BLaER1 treated with 17β-estradiol and CSF1 and Interleukin-3, amounts not matched to agents 10 nM and 100 nM (cell line): ENCODE measurements at regions not wholly inside any gene's neighbourhood (a gene's known extent, or its start where the extent isn't known, plus 50 kb on each side); places are given as distances from the start of the nearest gene placed in this dataset.
"Not testable (repeated sequence)": the region's sequence is repeated elsewhere in the genome, so short reads cannot be mapped to it uniquely, and the experiment has no call there.

ENCODE experiments used
- H3K27ac ChIP-seq, 11 experiments: shearing (Covaris generic); formaldehyde crosslinking; 2 replicates each; pipeline ENCODE4 v1.8.1; 2022
- H3K27me3 ChIP-seq, 11 experiments: shearing (Covaris generic); formaldehyde crosslinking; 2 replicates each; pipeline ENCODE4 v1.8.1; 2022
- H3K36me3 ChIP-seq, 11 experiments: shearing (Covaris generic); formaldehyde crosslinking; 2 replicates each; pipeline ENCODE4 v1.8.1; 2022
- H3K4me1 ChIP-seq, 10 experiments: shearing (Covaris generic); formaldehyde crosslinking; 2 replicates each; pipeline ENCODE4 v1.8.1; 2022
- H3K4me2 ChIP-seq, 11 experiments: shearing (Covaris generic); formaldehyde crosslinking; 2 replicates each; pipeline ENCODE4 v1.8.1; 2022
- H3K4me3 ChIP-seq, 10 experiments: shearing (Covaris generic); formaldehyde crosslinking; 2 replicates each; pipeline ENCODE4 v1.8.1; 2022
- H3K9ac ChIP-seq, 11 experiments: shearing (Covaris generic); formaldehyde crosslinking; 2 replicates each; pipeline ENCODE4 v1.8.1; 2022
- H3K9me3 ChIP-seq, 11 experiments: shearing (Covaris generic); formaldehyde crosslinking; replicated peaks in 1 of 11; 2 replicates each; pipeline ENCODE4 v1.8.1; 2022
- H4K20me1 ChIP-seq, 11 experiments: shearing (Covaris generic); formaldehyde crosslinking; 2 replicates each; pipeline ENCODE4 v1.8.1; 2022
- Cebpa-rat ChIP-seq, 11 experiments: shearing (Covaris generic); IDR thresholded peaks; 2 replicates each; pipeline ENCODE4 v1.8.1; 2022

DNA sequence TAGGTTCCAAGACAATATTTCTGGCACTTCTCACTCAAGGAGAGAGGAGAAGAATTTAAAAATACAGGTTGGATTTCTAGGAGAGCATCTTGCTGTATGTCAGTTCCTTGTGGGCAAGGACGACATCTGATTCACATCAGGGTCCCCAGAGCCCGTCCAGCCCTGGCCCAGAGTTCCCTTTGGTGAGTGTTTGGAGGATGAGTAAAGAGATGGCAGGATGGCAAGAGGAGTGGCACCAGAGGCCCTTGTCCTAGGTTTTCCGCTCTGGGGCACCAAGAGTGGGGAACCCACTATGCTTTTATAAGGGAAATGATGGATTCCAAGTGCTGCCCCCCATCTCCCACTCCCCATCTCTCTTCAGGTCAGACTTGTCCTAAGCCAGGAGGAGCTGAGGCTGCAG, 181.8 kb downstream of the TBC1D2B start:
- H3K4me2 ChIP-seq = peak overlapping the region; percentile 44 to 99 (median 55)
- 0 out of 22 replicates have a peak overlapping the region, but pooled peaks of 1 of the 11 experiments have one; percentile 23 for H3K9ac ChIP-seq
- H3K27ac ChIP-seq = peak overlapping the region in 4 of 11 experiments; percentile 1 to 26 (median 13); a peak in 1 of 22 replicates

DNA sequence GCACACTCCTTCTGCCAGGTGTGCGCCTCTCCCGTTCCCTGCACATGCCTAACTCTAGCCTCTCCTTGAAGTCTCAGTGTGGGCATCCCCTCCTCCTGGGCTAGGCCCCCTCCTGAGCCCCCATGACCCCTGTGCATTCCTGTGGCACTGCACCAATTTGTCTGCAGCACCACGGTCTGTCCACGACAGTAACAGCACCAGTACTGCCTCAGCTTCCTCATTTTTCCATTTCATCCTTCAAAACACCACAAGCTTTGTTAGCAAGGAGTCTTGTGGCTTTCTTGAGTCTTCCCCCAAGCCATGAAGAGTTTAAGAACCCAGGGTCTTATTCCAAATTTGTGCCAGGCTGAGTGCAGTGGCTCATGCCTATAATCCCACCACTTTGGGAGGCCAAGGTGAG, 182.4 kb downstream of the TBC1D2B start:
- H3K27me3 ChIP-seq, H3K9me3 ChIP-seq, H3K36me3 ChIP-seq, H4K20me1 ChIP-seq, H3K4me3 ChIP-seq: not testable (repeated sequence)
- peaks cover 43 to 61% (median 57%) of the 10 kb centered on the region in 10 experiments for H3K4me1 ChIP-seq
- 0 out of 22 replicates have a peak overlapping the region, but pooled peaks of 3 of the 11 experiments have one; percentile 1 to 26 (median 22) for H3K27ac ChIP-seq
- H3K4me2 ChIP-seq = peak overlapping the region; percentile 44 to 99 (median 55)
- 0 out of 22 replicates have a peak overlapping the region, but pooled peaks of 2 of the 11 experiments have one; percentile 6 to 23 for H3K9ac ChIP-seq

More for the DNA sequence above, 181.8 kb downstream of the TBC1D2B start:
- Histone ChIP-seq H3K36me3 (no peaks in the 10 kb centered on the region), H3K4me3 (no peak overlapping the region), H3K4me1 (peaks cover 37 to 55% (median 52%) of the 10 kb centered on the region in 10 experiments), H3K27me3 (no peaks in the 10 kb centered on the region), H3K9me3 (no peaks in the 10 kb centered on the region), H4K20me1 (peaks cover 0 to 3% (median 0%) of the 10 kb centered on the region in 11 experiments; a peak in 2 of 22 replicates)
- no peak for TF ChIP-seq Cebpa-rat (IDR thresholded peaks at IDR 0.05)

DNA sequence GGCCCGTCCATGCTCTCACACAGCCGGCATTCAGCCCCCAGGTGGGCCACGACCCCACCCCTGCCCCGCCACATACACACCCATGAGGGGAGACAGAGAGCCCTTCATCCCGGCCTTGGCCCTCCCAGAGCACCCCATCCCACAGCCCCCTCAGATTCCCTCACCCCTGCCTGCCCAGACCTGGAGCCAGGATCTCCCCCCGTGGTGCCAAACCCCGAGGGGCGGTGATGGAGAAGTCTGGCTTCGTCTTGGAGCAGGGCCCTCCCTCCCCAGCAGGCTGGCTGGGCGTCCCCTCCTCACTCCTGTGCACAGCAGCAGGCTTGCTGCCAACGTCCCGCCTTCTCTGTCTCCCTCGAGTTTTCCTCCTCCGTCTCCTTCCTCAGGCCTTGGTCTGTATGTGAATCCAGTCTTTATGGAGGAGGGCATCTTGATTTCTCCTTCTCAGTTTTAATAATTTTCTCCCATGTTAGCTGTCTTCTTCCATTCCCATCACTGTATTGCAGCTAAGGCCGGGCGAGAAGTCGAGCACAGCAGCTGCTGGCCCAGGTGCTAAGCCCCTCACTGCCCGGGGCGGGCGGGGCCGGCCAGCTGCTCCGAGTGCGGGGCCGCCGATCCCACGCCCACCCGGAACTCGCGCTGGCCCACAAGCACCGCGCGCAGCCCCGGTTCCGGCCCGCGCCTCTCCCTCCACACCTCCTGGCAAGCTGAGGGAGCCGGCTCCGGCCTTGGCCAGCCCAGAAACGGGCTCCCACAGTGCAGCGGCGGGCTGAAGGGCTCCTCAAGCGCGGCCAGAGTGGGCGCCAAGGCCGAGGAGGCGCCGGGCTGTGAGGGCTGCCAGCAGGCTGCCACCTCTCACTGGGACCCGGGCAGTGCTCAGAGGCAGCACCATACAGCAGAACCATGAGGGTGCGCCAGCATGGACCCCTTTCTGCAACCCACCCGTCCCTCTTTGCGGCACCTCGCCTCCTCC, 183.6 kb downstream of the TBC1D2B start:
- H3K27me3 ChIP-seq = not testable (repeated sequence)

DNA sequence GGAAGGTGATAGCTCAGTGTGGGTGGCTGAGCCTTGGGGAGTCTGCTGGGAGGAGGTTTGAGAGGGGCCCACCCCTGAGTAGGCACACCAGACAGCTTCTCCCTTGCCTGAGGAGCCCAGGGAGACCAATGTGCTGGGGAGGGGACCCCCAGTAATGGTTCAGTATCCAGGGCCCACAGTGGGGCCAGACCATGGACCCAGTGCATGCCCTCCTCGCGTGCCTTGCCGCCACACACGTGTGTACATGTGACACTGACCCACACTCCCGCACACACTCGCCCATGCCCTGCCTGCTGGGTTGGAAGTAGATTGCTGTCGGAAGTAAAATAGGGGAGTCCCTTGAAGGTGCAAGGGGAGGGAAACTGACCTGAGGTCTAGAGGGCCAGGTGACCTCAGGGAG, 184.3 kb downstream of the TBC1D2B start:
- H3K4me3 ChIP-seq, H3K36me3 ChIP-seq, H3K9me3 ChIP-seq, H3K27me3 ChIP-seq, H4K20me1 ChIP-seq: not testable (repeated sequence)
- Histone ChIP-seq H3K9ac (peak overlapping the region in 5 of 11 experiments; percentile 13 to 90 (median 23); a peak in 3 of 22 replicates), H3K4me2 (peak overlapping the region; percentile 19 to 99 (median 96); a peak in 20 of 22 replicates), H3K27ac (peak overlapping the region in 7 of 11 experiments; percentile 43 to 98 (median 95); a peak in 12 of 22 replicates), H3K4me1 (peaks cover 58 to 76% (median 71%) of the 10 kb centered on the region in 10 experiments)

More for the DNA sequence above, 183.6 kb downstream of the TBC1D2B start:
- Histone ChIP-seq H3K27ac (peak overlapping the region in 6 of 11 experiments; percentile 88 to 98 (median 96); a peak in 10 of 22 replicates), H3K4me2 (peak overlapping the region; percentile 29 to 99 (median 96); a peak in 21 of 22 replicates), H3K9ac (peak overlapping the region in 5 of 11 experiments; percentile 13 to 39 (median 23); a peak in 1 of 22 replicates), H3K4me1 (peaks cover 55 to 73% (median 69%) of the 10 kb centered on the region in 10 experiments)
- H3K36me3 ChIP-seq, H4K20me1 ChIP-seq, H3K4me3 ChIP-seq, H3K9me3 ChIP-seq: not testable (repeated sequence)

DNA sequence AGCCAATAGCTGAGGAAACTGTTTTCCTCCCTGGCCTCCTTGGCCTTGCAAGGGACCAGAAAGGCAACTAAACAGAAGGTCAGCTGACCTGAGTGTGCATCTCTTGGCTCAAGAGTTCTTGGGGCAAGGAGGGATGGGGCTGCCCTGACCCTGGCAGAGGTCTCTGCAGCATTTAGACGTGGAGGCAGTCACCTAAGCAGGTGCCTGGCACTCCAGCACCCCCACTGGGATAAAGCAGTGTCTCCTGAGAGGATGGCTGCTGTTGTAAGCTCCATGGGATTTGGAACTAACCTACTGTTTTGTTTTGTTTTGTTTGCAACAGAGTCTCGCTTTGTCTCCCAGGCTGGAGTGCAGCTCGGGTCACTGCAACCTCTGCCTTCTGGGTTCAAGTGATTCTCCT, 185.2 kb downstream of the TBC1D2B start:
- Histone ChIP-seq H3K4me2 (peak overlapping the region; percentile 88 to 99 (median 96)), H4K20me1 (peaks cover 0 to 3% (median 0%) of the 10 kb centered on the region in 11 experiments; a peak in 2 of 22 replicates), H3K4me3 (0 out of 20 replicates have a peak overlapping the region, but pooled peaks of 1 of the 10 experiments have one; percentile 53), H3K9ac (peak overlapping the region in 9 of 11 experiments; percentile 69 to 92 (median 82); a peak in 17 of 22 replicates), H3K4me1 (peaks cover 64 to 81% (median 78%) of the 10 kb centered on the region in 10 experiments), H3K9me3 (no peaks in the 10 kb centered on the region), H3K27me3 (no peaks in the 10 kb centered on the region), H3K27ac (peak overlapping the region in 9 of 11 experiments; percentile 84 to 98 (median 96); a peak in 18 of 22 replicates), H3K36me3 (no peaks in the 10 kb centered on the region)
- no peak for TF ChIP-seq Cebpa-rat (IDR thresholded peaks at IDR 0.05)

DNA sequence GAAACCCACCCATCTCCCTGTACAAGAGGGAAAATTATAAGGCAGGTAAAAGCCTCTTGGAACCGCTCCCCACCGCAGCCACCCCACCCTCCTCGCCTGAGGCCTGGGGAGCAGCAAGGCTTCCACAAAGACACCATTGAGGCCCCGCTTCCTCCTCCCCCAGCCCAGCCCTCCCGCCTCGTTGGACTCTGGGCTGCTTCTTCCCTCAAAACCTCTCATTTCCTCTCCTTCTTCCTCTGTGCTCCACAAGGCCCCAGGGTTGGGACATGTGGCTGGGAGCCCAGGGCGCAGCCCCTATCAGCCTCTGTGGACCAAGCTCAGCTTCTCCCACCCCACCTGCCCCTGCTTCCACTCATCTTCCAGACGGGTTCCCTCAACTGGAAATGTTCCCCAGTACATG, 185.6 kb downstream of the TBC1D2B start:
- H3K9ac ChIP-seq = peak overlapping the region; percentile 48 to 92 (median 81); a peak in 20 of 22 replicates
- not testable (repeated sequence) for H4K20me1 ChIP-seq, H3K9me3 ChIP-seq, H3K36me3 ChIP-seq, H3K27me3 ChIP-seq
- H3K4me1 ChIP-seq = peaks cover 68 to 86% (median 82%) of the 10 kb centered on the region in 10 experiments
- peak overlapping the region in 10 of 11 experiments; percentile 62 to 98 (median 96); a peak in 21 of 22 replicates for H3K27ac ChIP-seq
- H3K4me3 ChIP-seq = peak overlapping the region in 8 of 10 experiments; percentile 32 to 64 (median 46); a peak in 12 of 20 replicates
- H3K4me2 ChIP-seq = peak overlapping the region; percentile 88 to 99 (median 96)

DNA sequence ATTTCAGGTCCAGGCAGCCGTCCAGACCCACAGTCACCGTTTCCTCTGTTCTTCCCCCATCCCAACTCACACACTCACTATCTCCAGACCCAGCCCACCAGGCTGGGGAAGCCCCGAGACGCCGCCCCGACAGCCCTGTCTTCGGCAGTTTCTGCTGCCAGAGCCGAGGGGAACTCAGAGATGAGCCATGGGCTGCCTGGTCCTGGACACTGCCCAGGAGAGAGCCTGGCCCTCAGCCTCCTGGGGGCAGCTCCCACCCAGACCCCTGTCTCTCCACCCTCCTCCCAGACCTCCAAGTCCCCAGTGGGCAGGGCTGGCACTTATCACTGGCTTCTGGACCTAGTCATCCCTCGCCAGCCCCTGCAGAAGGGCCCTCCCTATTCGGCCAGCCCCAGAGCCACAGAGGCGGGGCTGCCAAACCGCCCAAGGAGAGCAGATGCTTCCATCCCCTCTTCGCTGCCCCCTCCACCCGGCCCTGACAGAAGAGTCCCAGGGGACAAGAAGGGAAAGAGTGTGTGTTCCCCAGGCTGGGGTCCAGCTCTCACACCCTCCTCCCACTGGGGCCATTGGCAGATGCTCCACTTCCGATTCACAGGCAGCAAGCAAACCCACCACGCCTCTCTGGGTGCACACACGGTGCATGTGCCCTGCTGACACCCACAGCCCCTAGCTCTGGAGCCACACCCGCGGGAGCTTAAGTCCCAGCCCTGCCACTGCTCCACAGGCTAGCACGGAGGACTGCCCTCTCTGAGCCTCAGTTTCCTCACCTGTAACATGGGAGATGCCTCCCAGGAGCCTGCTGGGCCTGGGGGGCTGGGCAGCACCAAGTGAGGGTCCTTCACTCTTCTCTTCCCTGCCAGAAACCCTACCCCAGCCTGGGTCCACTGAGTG, 186.4 kb downstream of the TBC1D2B start:
- H3K36me3 ChIP-seq, H4K20me1 ChIP-seq, H3K27me3 ChIP-seq, H3K9me3 ChIP-seq: not testable (repeated sequence)
- Histone ChIP-seq H3K9ac (peak overlapping the region; percentile 48 to 92 (median 82); a peak in 20 of 22 replicates), H3K4me1 (peaks cover 74 to 91% (median 89%) of the 10 kb centered on the region in 10 experiments), H3K4me2 (peak overlapping the region; percentile 88 to 99 (median 96)), H3K4me3 (peak overlapping the region in 8 of 10 experiments; percentile 39 to 64 (median 50); a peak in 14 of 20 replicates), H3K27ac (peak overlapping the region in 10 of 11 experiments; percentile 62 to 98 (median 96); a peak in 21 of 22 replicates)

DNA sequence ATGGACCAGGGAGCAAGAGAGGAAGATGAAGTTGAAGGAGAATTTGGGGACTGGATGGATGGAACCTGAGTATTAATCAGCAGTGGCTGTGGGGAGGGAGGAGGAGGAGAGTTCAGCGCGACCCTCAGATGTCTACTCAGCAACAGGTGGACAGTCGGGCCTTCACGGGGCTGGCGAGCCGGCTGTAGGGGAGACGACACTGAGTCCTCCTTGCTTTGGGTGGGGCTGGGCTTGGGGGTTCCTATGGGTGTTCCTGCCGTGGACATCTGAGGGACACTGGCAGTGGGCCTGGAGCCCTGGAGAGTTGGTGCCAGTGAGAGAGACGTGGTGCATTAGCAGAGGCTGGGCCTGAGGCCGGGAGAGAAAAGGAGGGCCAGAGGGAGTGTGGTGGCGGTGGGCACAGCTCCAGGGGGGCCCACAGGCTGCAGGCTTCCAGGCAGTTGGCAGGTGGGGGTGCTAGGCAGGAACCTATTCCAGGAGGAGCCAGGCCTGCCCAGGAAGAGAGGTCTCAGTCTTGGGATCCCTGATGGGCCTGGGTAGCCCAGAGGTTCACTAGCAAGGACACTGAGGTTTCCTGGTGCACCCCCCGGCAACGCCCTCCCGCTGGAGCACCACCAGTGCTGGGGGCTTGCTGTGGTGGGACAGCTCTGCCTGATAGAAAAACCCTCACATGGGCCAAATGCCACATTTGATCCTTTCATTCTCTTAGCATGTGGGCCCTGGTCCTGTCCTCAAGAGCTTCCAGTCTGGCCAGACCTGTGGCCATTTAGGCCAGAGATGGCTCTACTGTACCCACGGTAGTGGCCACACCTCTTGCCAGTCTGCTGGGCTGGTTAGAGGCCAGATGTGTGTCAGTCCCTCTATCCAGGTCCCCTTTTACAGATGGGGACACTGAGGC, 187.4 kb downstream of the TBC1D2B start:
- Histone ChIP-seq H3K4me3 (peak overlapping the region in 7 of 10 experiments; percentile 43 to 55 (median 47); a peak in 11 of 20 replicates), H3K9ac (peak overlapping the region in 10 of 11 experiments; percentile 67 to 92 (median 82); a peak in 20 of 22 replicates), H3K4me1 (peaks cover 75 to 91% (median 89%) of the 10 kb centered on the region in 10 experiments), H3K27ac (peak overlapping the region; percentile 10 to 98 (median 95); a peak in 21 of 22 replicates), H3K4me2 (peak overlapping the region; percentile 88 to 99 (median 96))
- H3K9me3 ChIP-seq, H4K20me1 ChIP-seq, H3K27me3 ChIP-seq, H3K36me3 ChIP-seq: not testable (repeated sequence)
